HepG2 (cell line): ENCODE measurements at regions not wholly inside any gene's neighbourhood (a gene's known extent, or its start where the extent isn't known, plus 50 kb on each side); places are given as distances from the start of the nearest gene placed in this dataset.

Source experiments
- ATAC-seq: fragments of 200-7000 bp; cut with Tn5 transposase; 3 replicates; pipeline ENCODE4 v1.9.1; 2020; ENCODE audit warnings: mild to moderate bottlenecking, moderate library complexity
- BruUV-seq: library from RNA; stranded (reverse); fragments of 400-500 nt; replicated peaks from 2 replicates; lab custom pipeline; 2021; lab: Mats Ljungman, UMichigan
- CTCF ChIA-PET: fragments of 300-600 bp; formaldehyde crosslinking; extraction: SDS; loops from one replicate; lab custom pipeline; 2021; ENCODE audit warnings: low total read pairs, inconsistent platforms, low intra/inter-chr PET ratio; lab: Yijun Ruan, JAX
- POLR2A ChIA-PET: fragments of 350-600 bp; sonication (Branson Sonifier 250); formaldehyde crosslinking; loops from one replicate; lab custom pipeline; 2020; ENCODE audit warnings: antibody characterized with exemption, inconsistent platforms; lab: Yijun Ruan, JAX
- DNase-seq: peaks from one replicate; pipeline ENCODE4 v3.0.0-alpha.2; 2015; ENCODE audit warnings: low spot score
- FAIRE-seq: peaks from 3 replicates; lab custom pipeline; 2011; peaks lifted over from hg19 to GRCh38; lab: Jason Lieb, UNC
- H2AFZ ChIP-seq: one replicate; pipeline ENCODE4 v1.6.1; 2011; ENCODE audit warnings: low read length, inconsistent platforms
- H3K27ac ChIP-seq: fragments of 300-600 bp; 3 replicates; pipeline ENCODE4 v1.8.0; 2011; ENCODE audit warnings: mixed run types, mild to moderate bottlenecking, mixed read lengths, low read length, inconsistent platforms; ENCODE audit not compliant: insufficient read depth; ENCODE audit errors: extremely low read length
- H3K27me3 ChIP-seq, 2 experiments: fragments of 200-600 bp in 1 of 2; 2 replicates in 1 of 2; 3 replicates in 1 of 2; pipeline versions ENCODE4 v1.6.0 to v1.8.0; 2011; ENCODE audit warnings: low read length in 2 of 2, mild to moderate bottlenecking in 2 of 2, moderate library complexity in 2 of 2, inconsistent platforms in 1 of 2; ENCODE audit not compliant: insufficient read depth in 2 of 2, control insufficient read depth in 1 of 2
- H3K36me3 ChIP-seq, 2 experiments: fragments of 200-600 bp in 1 of 2; replicated peaks in 1 of 2; 2 replicates in 1 of 2; 3 replicates in 1 of 2; pipeline versions ENCODE4 v1.5.1 to v1.8.0; 2011; ENCODE audit warnings: low read length in 2 of 2, inconsistent platforms in 1 of 2; ENCODE audit not compliant: insufficient read depth in 2 of 2, control insufficient read depth in 1 of 2
- H3K4me1 ChIP-seq: 2 replicates; pipeline ENCODE4 v1.5.1; 2012; ENCODE audit warnings: low read length, inconsistent platforms; ENCODE audit not compliant: insufficient read depth
- H3K4me2 ChIP-seq: 2 replicates; pipeline ENCODE4 v1.6.0; 2011; ENCODE audit warnings: low read depth, low read length, inconsistent platforms
- H3K4me3 ChIP-seq, 3 experiments: fragments of 200-600 bp in 1 of 3; sonication (generic), shearing (Covaris generic) in 1 of 3; replicated peaks in 1 of 3; 2 replicates each; pipeline ENCODE4 v1.5.1; 2011 to 2016; ENCODE audit warnings: low read length in 3 of 3, inconsistent platforms in 2 of 3, low read depth in 2 of 3, mild to moderate bottlenecking in 2 of 3, control low read depth in 1 of 3, mixed read lengths in 1 of 3; ENCODE audit not compliant: insufficient read depth in 1 of 3
- H3K79me2 ChIP-seq: one replicate; pipeline ENCODE4 v1.6.1; 2011; ENCODE audit warnings: low read length, inconsistent platforms; ENCODE audit not compliant: insufficient read depth
- H3K9ac ChIP-seq: 2 replicates; pipeline ENCODE4 v1.6.0; 2011; ENCODE audit warnings: mild to moderate bottlenecking, low read depth, low read length, inconsistent platforms; ENCODE audit not compliant: insufficient read depth
- H3K9me3 ChIP-seq: 2 replicates; pipeline ENCODE4 v1.5.1; 2012; ENCODE audit warnings: mild to moderate bottlenecking, low read length
- H4K20me1 ChIP-seq: 2 replicates; pipeline ENCODE4 v1.6.0; 2011; ENCODE audit warnings: inconsistent platforms, mild to moderate bottlenecking, low read length, moderate library complexity; ENCODE audit not compliant: insufficient read depth
- CBX5 ChIP-seq: sonication (generic); formaldehyde crosslinking; IDR thresholded peaks from 2 replicates; pipeline ENCODE4 v1.4.0; 2020; ENCODE audit warnings: missing genetic modification reagents, borderline replicate concordance
- GTF3A ChIP-seq: sonication (generic); formaldehyde crosslinking; conservative IDR thresholded peaks from 2 replicates; pipeline ENCODE4 v1.4.0; 2020; ENCODE audit warnings: mild to moderate bottlenecking, missing genetic modification reagents
- HDAC2 ChIP-seq: sonication (generic); formaldehyde crosslinking; IDR thresholded peaks from 2 replicates; pipeline ENCODE4 v1.4.0; 2020; ENCODE audit warnings: missing genetic modification reagents
- HMG20A ChIP-seq: IDR thresholded peaks from 2 replicates; pipeline ENCODE4 v1.6.1; 2016; ENCODE audit warnings: borderline replicate concordance
- IRF2 ChIP-seq: IDR thresholded peaks from 2 replicates; pipeline ENCODE4 v1.6.1; 2018; ENCODE audit warnings: missing genetic modification reagents, missing compliant biosample characterization
- MAFK ChIP-seq, 2 experiments: IDR thresholded peaks in 1 of 2; conservative IDR thresholded peaks in 1 of 2; 2 replicates each; pipeline ENCODE4 v1.6.1; 2011; ENCODE audit warnings: improper control_type of control experiment in 2 of 2, low read length in 2 of 2
- MEIS1 ChIP-seq: sonication (generic); formaldehyde crosslinking; IDR thresholded peaks from 2 replicates; pipeline ENCODE4 v1.9.0; 2021; ENCODE audit warnings: mild to moderate bottlenecking, missing genetic modification reagents, moderate library complexity, borderline replicate concordance
- NR2F2 ChIP-seq: IDR thresholded peaks from 2 replicates; pipeline ENCODE4 v1.6.1; 2012; ENCODE audit warnings: low read depth, inconsistent platforms, borderline replicate concordance
- PAX8 ChIP-seq: sonication (generic); formaldehyde crosslinking; IDR thresholded peaks from 2 replicates; pipeline ENCODE4 v1.8.0; 2022; ENCODE audit warnings: mild to moderate bottlenecking, missing genetic modification reagents, borderline replicate concordance
- PLRG1 ChIP-seq: fragments of 450-650 bp; conservative IDR thresholded peaks from 2 replicates; pipeline ENCODE4 v1.6.1; 2016
- TCF7 ChIP-seq: sonication (generic); IDR thresholded peaks from 2 replicates; pipeline ENCODE4 v1.6.1; 2016; ENCODE audit warnings: antibody characterized with exemption, low read depth
- ZNF20 ChIP-seq: sonication (generic); formaldehyde crosslinking; IDR thresholded peaks from 2 replicates; pipeline ENCODE4 v1.4.0; 2020; ENCODE audit warnings: mild to moderate bottlenecking, moderate library complexity, missing genetic modification reagents
- ZNF841 ChIP-seq: sonication (generic); formaldehyde crosslinking; IDR thresholded peaks from 2 replicates; pipeline ENCODE4 v1.8.1; 2023; ENCODE audit warnings: missing genetic modification reagents, borderline replicate concordance
- WGBS: methylation state at CpG from one replicate; pipeline ENCODE4 v1.1.6; 2017; ENCODE audit warnings: low lambda C conversion rate; 5-methylcytosine and 5-hydroxymethylcytosine counted together
- in situ Hi-C: cut with HindIII; loops from 2 replicates; pipeline ENCODE4 v1.10.0; 2017; ENCODE audit warnings: low pct_unique_long_range_greater_than_20kb; ENCODE audit not compliant: extremely low pct_ligation_motif_present
- intact Hi-C: fragments of 100-400 bp; cut with micrococcal nuclease; formaldehyde crosslinking; loops from one replicate; pipeline ENCODE4 v1.10.0; 2022; ENCODE audit not compliant: unreplicated experiment
- TF ChIP-seq, protein P1 (sequence below): sonication (generic); formaldehyde crosslinking; IDR thresholded peaks from 2 replicates; pipeline ENCODE4 v1.9.0; 2021; ENCODE audit warnings: missing genetic modification reagents, borderline replicate concordance
- TF ChIP-seq, protein P2 (sequence below): sonication (generic); formaldehyde crosslinking; IDR thresholded peaks from 2 replicates; pipeline ENCODE4 v1.8.1; 2022; ENCODE audit warnings: mild to moderate bottlenecking, missing genetic modification reagents

DNA sequence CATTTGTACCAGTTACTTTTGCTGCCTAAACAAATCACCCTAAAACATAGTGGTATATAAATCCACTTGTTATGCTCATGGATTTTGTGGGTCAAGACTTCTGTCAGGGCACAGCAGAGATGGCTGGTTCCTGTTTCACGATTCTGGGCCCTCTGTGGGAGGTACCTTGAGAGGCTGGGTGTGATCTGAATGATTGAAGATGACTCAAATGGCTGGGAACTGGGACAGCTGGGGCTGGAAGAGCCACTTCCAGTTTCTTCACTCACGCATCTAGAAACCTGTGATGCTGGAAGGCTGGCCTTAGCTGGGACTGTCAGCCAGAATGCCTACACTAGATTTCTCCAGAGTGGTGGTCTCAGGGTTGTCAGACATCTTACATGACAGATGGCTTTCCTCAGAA is 88.1 kb downstream of the KIF4B start:
- TF ChIP-seq MEIS1 (no peak), TCF7 (no peak)
- no peaks in the 10 kb centered on the region for H3K4me1 ChIP-seq
- 45% methylated on average over 2 of the region's 2 CpGs for WGBS
- FAIRE-seq, result no peak
- no peaks in the 10 kb centered on the region for H3K79me2 ChIP-seq
- H3K36me3 ChIP-seq, result no peaks in the 10 kb centered on the region
- no peak for DNase-seq
- BruUV-seq, result no TSS peak
- ATAC-seq, result no peak
- H3K27ac ChIP-seq, result no peak overlapping the region
- H2AFZ ChIP-seq, result no peak overlapping the region
- in situ Hi-C loops, result no loop called here
- H3K9ac ChIP-seq, result no peak overlapping the region
- intact Hi-C loops, result no loop called here
- H4K20me1 ChIP-seq, result no peaks in the 10 kb centered on the region
- H3K4me2 ChIP-seq, result no peak overlapping the region
- CTCF ChIA-PET, result no interaction called here
- no peak overlapping the region for H3K4me3 ChIP-seq
- peaks cover 4 to 36% of the 10 kb centered on the region in 2 experiments; a peak in 3 of 5 replicates for H3K27me3 ChIP-seq
- POLR2A ChIA-PET, result no interaction called here
- H3K9me3 ChIP-seq, result no peaks in the 10 kb centered on the region

DNA sequence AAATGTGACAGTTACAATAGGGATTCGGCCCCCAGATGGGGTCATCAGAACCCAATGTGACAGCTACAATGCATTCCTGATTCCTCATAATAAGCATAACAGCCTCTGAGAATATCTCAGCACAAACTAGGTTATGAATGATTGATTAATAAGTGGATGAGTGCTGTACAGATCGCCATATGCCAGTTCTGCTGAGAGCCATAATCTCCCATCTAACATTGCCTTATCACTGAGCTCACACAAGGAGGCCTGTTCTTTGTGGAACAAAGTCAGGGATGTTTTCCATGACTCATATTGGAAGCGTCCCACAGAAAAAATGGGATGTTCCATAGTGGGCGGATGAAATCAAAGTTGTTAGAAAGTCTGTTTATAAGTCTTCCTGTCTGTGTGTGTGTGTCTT is 89.6 kb downstream of the KIF4B start:
- Histone ChIP-seq H3K27me3 (peaks cover 4 to 39% of the 10 kb centered on the region in 2 experiments; a peak in 3 of 5 replicates), H4K20me1 (no peaks in the 10 kb centered on the region), H2AFZ (no peak overlapping the region), H3K4me2 (no peak overlapping the region), H3K4me3 (no peak overlapping the region), H3K9me3 (no peaks in the 10 kb centered on the region), H3K4me1 (no peaks in the 10 kb centered on the region), H3K27ac (no peak overlapping the region), H3K9ac (no peak overlapping the region), H3K79me2 (no peaks in the 10 kb centered on the region), H3K36me3 (no peaks in the 10 kb centered on the region)
- ATAC-seq, result no peak
- CTCF ChIA-PET, result no interaction called here
- no peak for DNase-seq
- BruUV-seq, result no TSS peak
- FAIRE-seq, result no peak
- intact Hi-C loops (no loop called here), in situ Hi-C loops (no loop called here)
- POLR2A ChIA-PET, result no interaction called here
- 0% methylated on average over 4 of the region's 4 CpGs for WGBS
- TF ChIP-seq PLRG1, result no peak
- no peak for TF ChIP-seq HMG20A
- no peak for TF ChIP-seq ZNF841 (CRISPR knock-in tag)
- TF ChIP-seq, protein P1, sequence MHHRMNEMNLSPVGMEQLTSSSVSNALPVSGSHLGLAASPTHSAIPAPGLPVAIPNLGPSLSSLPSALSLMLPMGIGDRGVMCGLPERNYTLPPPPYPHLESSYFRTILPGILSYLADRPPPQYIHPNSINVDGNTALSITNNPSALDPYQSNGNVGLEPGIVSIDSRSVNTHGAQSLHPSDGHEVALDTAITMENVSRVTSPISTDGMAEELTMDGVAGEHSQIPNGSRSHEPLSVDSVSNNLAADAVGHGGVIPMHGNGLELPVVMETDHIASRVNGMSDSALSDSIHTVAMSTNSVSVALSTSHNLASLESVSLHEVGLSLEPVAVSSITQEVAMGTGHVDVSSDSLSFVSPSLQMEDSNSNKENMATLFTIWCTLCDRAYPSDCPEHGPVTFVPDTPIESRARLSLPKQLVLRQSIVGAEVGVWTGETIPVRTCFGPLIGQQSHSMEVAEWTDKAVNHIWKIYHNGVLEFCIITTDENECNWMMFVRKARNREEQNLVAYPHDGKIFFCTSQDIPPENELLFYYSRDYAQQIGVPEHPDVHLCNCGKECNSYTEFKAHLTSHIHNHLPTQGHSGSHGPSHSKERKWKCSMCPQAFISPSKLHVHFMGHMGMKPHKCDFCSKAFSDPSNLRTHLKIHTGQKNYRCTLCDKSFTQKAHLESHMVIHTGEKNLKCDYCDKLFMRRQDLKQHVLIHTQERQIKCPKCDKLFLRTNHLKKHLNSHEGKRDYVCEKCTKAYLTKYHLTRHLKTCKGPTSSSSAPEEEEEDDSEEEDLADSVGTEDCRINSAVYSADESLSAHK (CRISPR knock-in tag), result no peak
- TF ChIP-seq, protein P2, sequence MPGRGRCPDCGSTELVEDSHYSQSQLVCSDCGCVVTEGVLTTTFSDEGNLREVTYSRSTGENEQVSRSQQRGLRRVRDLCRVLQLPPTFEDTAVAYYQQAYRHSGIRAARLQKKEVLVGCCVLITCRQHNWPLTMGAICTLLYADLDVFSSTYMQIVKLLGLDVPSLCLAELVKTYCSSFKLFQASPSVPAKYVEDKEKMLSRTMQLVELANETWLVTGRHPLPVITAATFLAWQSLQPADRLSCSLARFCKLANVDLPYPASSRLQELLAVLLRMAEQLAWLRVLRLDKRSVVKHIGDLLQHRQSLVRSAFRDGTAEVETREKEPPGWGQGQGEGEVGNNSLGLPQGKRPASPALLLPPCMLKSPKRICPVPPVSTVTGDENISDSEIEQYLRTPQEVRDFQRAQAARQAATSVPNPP (CRISPR knock-in tag), result no peak
- no peak for TF ChIP-seq CBX5 (CRISPR knock-in tag)
- TF ChIP-seq MAFK (conservative IDR thresholded peaks at IDR 0.05 in 1 of 2, IDR thresholded peaks at IDR 0.05 in 1 of 2; ENCODE audit: low read length in 2 of 2), result no peak
- TF ChIP-seq ZNF20 (CRISPR knock-in tag), result no peak
- TF ChIP-seq GTF3A (CRISPR knock-in tag), result no peak
- no peak for TF ChIP-seq PAX8 (CRISPR knock-in tag)
- TF ChIP-seq HDAC2 (CRISPR knock-in tag), result no peak
- no peak for TF ChIP-seq NR2F2
- no peak for TF ChIP-seq IRF2 (CRISPR knock-in tag)
